ENCODE measurements at regions not wholly inside any gene's neighbourhood (a gene's known extent, or its start where the extent isn't known, plus 50 kb on each side); places are given as distances from the start of the nearest gene placed in this dataset.
"Not testable (repeated sequence)": the region's sequence is repeated elsewhere in the genome, so short reads cannot be mapped to it uniquely, and the experiment has no call there.

- no peak for ATAC-seq
- no peak for DNase-seq (ENCODE audit: low spot score)
Measured at GRCh38 chr4:103318327-103318726, 120.2 kb upstream of the CENPE start.

GRCh38 chr4:103308248-103308561 is 110.1 kb upstream of the CENPE start:
- no peak for DNase-seq (ENCODE audit: low spot score)
- no peak for ATAC-seq

DNA sequence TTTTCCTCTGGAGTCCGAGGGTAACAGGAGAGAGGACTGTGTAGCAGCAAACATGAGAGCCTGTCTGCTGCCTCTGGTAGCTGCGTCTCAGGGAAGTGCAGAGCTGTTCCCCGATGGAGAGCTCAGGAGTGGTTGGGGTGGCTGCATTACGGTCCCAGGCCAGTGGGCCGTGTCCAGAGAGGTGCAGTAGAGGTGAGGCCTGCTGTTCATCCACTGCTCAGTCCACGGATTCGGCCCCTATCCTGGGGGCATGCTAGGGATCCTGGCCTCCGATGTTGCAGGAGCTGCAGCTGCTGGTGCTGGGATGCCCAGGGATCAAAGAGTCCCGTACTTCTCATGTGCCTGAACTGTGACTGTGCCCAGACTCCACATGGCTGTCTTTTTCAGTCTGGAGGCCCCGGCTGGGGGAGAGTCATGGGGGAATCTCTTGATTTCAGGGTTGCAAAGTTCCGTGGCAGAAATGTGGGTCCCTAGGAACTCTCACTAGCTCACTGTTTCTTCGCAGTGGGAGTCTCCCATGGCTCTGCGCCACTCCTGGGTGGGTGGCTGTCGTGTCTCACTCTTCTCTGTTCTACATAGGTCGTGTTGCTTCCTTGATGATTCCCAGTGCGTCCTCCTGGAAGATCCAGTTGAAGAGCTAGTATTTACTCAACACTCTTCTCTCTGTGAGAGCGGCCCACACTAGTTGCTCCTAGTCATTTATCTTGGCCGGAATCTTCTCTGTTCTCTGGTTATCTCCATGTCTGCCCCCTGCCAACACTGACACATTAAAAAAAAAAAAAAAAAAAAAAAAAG is 109.5 kb upstream of the CENPE start:
- no peak for DNase-seq (ENCODE audit: low spot score)
- no peak for ATAC-seq

DNA sequence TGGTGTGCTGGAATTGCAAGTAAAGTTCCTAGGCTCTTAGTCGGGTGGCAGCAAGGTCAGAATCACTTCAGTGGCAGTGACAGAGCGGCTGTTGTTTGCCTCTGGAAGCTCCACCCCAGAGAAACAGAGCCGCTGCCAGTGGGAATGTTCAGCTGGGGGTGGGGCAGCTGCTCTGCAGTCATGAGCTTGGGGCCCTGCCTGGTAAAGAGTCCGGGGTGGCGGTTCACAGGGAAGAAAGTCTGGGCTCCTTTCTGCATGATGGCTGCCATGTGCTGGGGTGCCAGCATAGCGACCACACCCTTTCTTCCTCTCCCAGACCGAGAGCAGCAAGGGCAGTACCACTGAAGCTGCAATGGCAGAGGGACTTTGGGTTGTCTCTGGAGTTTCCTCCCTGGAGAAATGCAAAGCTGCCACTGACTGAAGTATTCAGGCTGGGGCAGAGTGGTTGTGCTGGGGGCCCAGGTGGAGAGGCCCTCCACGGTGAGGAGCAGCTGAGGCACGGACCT is 108.8 kb upstream of the CENPE start:
- DNase-seq (ENCODE audit: low spot score) = no peak
- ATAC-seq = peak; percentile 57

DNA sequence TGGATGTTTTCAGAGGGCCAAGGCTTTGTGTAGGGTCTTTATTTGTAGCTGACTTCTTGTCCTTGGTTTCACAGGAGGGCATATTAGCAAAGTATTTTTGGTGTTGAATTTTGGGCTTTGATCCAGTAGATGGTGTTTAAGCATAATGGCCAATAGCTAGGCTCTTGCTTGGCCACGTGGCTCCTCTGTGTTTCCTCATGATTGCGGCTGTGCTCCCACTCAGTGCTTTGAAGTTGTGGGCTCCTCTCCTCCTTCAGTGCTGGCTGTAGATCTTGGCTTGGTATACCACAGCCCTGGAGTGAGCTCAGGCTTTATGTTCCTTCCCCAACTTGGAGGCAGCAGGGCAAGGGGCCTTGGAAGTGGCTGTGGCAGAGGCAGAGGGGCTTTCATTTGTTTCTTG is 107.2 kb upstream of the CENPE start:
- DNase-seq (ENCODE audit: low spot score) = no peak
- ATAC-seq = no peak

- DNase-seq (ENCODE audit: low spot score) (no peak), ATAC-seq (no peak)
Measured at GRCh38 chr4:103303011-103303410, 104.9 kb upstream of the CENPE start.

- no peak for DNase-seq (ENCODE audit: low spot score)
- ATAC-seq = no peak
Measured at GRCh38 chr4:103292959-103293358, 94.8 kb upstream of the CENPE start.

- ATAC-seq (no peak), DNase-seq (ENCODE audit: low spot score) (no peak)
Measured at GRCh38 chr4:103292373-103292772, 94.2 kb upstream of the CENPE start.

DNA sequence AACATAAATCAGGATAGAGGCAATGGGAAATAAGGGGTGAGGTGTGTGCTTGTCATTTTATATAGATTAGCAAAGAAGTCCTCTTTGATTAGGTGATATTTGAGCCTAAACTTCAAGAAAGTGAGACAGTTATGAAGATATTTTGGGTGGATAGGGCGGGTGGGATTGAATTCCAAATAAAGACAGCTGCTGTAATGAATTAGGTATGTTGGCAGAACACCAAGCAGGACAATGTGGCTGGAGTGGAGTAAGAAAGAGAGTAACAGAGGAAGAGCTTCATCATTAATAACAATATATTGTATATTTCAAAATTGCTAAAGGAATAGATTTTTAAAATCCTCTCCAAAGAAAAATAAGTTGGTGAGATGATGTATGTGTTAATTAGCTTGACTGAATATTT is 91.0 kb upstream of the CENPE start:
- ATAC-seq = no peak
- DNase-seq (ENCODE audit: low spot score) = no peak

GRCh38 chr4:103272174-103272573 is 74.0 kb upstream of the CENPE start:
- DNase-seq (ENCODE audit: low spot score) (no peak), ATAC-seq (no peak)

GRCh38 chr4:103268746-103269145 is 70.6 kb upstream of the CENPE start:
- no peak for DNase-seq (ENCODE audit: low spot score)
- no peak for ATAC-seq

DNA sequence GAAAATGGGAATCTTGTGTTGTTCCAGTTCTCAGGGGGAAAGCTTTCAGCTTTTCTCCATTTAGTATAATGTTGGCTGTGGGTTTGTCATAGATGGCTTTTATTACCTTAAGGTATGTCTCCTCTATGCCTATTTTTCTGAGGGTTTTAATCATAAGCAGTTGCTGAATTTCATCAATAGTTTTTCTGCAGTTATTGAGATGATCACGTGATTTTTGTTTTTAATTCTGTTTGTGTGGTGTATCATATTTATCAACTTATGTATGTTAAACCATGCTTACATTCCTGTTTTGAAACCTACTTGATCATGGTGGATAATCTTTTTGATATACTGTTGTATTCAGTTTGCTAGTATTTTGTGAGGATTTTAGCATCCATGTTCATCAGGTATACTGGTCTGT is 66.8 kb upstream of the CENPE start:
- no peak for DNase-seq (ENCODE audit: low spot score)
- ATAC-seq = no peak

GRCh38 chr4:103256068-103256467 is 57.9 kb upstream of the CENPE start:
- not testable (repeated sequence) for DNase-seq (ENCODE audit: low spot score); ATAC-seq

All from left lobe of liver (tissue), 2 donors.